NT2/D1 (cell line): ENCODE measurements at regions not wholly inside any gene's neighbourhood (a gene's known extent, or its start where the extent isn't known, plus 50 kb on each side); places are given as distances from the start of the nearest gene placed in this dataset.

ENCODE experiments used
- DNase-seq: peaks from one replicate; pipeline ENCODE4 v3.0.0-alpha.2; 2011; ENCODE audit warnings: low read depth, low spot score
- H3K27me3 ChIP-seq: 2 replicates; pipeline ENCODE4 v1.6.0; 2011; ENCODE audit warnings: mild to moderate bottlenecking; ENCODE audit not compliant: insufficient read length, insufficient read depth
- H3K36me3 ChIP-seq: 2 replicates; pipeline ENCODE4 v1.6.1; 2011; ENCODE audit warnings: mild to moderate bottlenecking, low read length, mixed read lengths; ENCODE audit not compliant: insufficient read depth, insufficient read length
- H3K4me1 ChIP-seq: 2 replicates; pipeline ENCODE4 v1.5.1; 2011; ENCODE audit not compliant: insufficient read depth, insufficient read length
- H3K4me3 ChIP-seq: 2 replicates; pipeline ENCODE4 v1.5.1; 2011; ENCODE audit warnings: low read depth; ENCODE audit not compliant: insufficient read length
- H3K9ac ChIP-seq: 2 replicates; pipeline ENCODE4 v1.6.0; 2011; ENCODE audit warnings: low read depth; ENCODE audit not compliant: insufficient read length
- H3K9me3 ChIP-seq: 2 replicates; pipeline ENCODE4 v1.5.1; 2011; ENCODE audit warnings: mild to moderate bottlenecking, low read length; ENCODE audit not compliant: insufficient read depth
- SUZ12 ChIP-seq: IDR thresholded peaks from 2 replicates; pipeline ENCODE4 v1.6.1; 2011; ENCODE audit not compliant: insufficient read length, insufficient read depth; ENCODE audit errors: extremely low read depth
- YY1 ChIP-seq: IDR thresholded peaks from 2 replicates; pipeline ENCODE4 v1.6.1; 2011; ENCODE audit not compliant: insufficient read length, insufficient read depth
- ZNF274 ChIP-seq: IDR thresholded peaks from 2 replicates; pipeline ENCODE4 v1.6.1; 2011; ENCODE audit warnings: mild to moderate bottlenecking, low read depth, low read length

DNA sequence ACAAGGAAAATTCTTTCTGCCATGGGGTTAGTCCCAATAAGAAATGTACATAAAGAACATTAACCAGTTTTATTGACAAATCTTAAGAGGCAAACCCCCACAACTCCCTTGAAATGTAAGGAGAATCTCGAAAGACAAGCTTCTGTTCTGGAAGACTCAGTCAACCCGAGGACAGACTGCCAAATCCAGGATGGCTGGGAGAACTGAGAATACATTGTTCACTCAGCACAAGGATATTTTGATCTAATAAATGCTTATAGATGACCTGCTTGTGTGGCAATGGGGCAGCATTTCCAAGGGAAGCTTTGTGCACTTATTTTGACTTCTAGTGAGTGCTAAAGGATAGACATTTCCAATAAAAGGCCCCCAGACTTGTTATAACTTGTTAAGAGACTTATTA, 280.4 kb downstream of the DHX15 start:
- DNase-seq: no peak
- Histone ChIP-seq H3K36me3 (no peaks in the 10 kb centered on the region), H3K27me3 (no peaks in the 10 kb centered on the region), H3K4me3 (no peak overlapping the region), H3K9ac (no peak overlapping the region), H3K9me3 (peaks cover 10% of the 10 kb centered on the region; the same call in 1 of the 2 replicates), H3K4me1 (no peaks in the 10 kb centered on the region)
- TF ChIP-seq SUZ12: no peak
- TF ChIP-seq YY1: no peak
- TF ChIP-seq ZNF274: no peak

DNA sequence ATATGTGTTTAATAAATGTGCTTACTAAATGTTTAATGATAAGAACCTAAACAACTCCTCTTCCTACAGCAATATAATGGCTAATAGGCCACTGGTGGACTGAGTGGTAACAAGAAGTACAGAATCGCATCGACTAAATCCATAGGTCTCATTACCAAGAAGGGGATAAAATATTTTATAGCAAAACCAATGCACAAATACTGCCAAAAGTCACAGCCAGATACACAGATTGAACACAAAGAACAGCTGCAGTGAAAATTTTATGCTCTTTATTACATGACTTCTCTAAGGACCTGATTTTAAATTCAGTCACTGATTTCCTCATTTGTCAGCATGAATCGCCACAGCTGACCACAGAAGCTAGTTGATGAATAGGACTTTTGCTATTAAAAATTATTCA, 285.4 kb downstream of the DHX15 start:
- no peak for TF ChIP-seq YY1
- no peak overlapping the region for H3K9ac ChIP-seq
- H3K4me1 ChIP-seq: no peaks in the 10 kb centered on the region
- no peaks in the 10 kb centered on the region for H3K36me3 ChIP-seq
- H3K27me3 ChIP-seq: no peaks in the 10 kb centered on the region
- DNase-seq: no peak
- H3K4me3 ChIP-seq: no peak overlapping the region
- H3K9me3 ChIP-seq: peaks cover 16% of the 10 kb centered on the region; the same call in 1 of the 2 replicates

DNA sequence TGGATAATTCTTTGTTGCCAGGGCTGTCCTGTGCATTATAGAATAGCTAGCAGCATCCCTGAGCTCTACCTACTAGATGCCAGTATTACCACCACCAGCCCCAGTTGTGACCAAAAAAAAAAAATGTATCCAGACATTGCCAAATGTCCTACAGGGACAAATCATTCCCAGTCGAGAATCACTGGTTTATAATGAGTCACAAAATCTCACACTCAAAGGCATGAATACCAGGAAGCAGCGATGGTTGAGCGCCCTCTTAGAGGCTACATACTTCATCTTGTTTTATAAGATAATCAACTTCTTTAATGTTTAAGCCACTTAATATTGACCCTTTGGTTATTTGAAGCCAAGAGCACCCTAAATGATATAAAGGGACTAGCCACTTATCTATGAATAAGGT, 297.3 kb downstream of the DHX15 start:
- H3K9ac ChIP-seq: no peak overlapping the region
- no peak overlapping the region for H3K4me3 ChIP-seq
- H3K9me3 ChIP-seq: no peaks in the 10 kb centered on the region
- DNase-seq: no peak
- no peaks in the 10 kb centered on the region for H3K36me3 ChIP-seq
- no peak for TF ChIP-seq ZNF274
- no peak for TF ChIP-seq SUZ12
- no peak for TF ChIP-seq YY1
- H3K27me3 ChIP-seq: no peaks in the 10 kb centered on the region
- H3K4me1 ChIP-seq: no peaks in the 10 kb centered on the region

DNA sequence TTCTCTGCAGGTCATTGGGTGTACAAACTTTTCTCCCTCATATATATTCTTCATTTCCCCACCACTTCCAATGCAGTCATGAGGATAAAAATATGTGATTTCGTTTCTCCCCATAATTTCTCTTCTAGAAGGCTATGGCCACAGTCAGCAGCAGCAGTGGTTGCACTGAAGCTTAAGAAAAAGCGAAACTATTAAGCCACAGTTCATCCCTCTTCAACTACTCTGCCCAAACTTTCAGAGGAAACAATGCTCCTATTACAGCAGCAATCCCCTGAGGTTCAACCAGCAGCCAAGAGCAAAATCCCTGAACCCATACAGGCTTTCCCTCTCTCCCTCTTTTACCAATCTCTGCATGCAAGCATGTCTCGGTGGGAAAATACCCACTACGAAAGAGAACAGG, 298.6 kb downstream of the DHX15 start:
- Histone ChIP-seq H3K36me3 (no peaks in the 10 kb centered on the region), H3K9ac (no peak overlapping the region), H3K4me1 (no peaks in the 10 kb centered on the region), H3K9me3 (0 out of 2 replicates have a peak, but pooled peaks cover 3% of the 10 kb centered on the region), H3K27me3 (no peaks in the 10 kb centered on the region), H3K4me3 (no peak overlapping the region)
- DNase-seq: no peak
- TF ChIP-seq SUZ12 (no peak), YY1 (no peak), ZNF274 (no peak)

DNA sequence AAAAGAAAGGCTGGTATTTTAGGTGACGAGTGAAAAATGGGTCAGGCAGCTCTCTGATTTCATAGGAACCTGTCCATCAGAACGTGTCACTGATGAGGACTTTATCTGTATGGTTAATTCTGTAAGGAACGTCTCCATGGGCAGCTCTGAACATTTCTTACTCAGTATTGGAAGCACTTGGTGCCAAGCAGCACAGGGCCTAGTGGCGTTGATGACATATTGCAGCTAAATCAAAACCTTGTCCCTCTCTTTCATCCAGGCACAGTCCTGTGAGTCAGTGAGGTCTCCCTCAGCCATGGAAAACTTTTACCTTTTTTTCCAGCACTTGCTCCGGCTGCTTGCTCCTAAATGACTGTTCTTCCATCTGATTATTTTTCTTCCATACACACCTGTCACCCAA, 301.9 kb downstream of the DHX15 start:
- Histone ChIP-seq H3K9me3 (0 out of 2 replicates have a peak, but pooled peaks cover 3% of the 10 kb centered on the region), H3K27me3 (no peaks in the 10 kb centered on the region), H3K4me1 (no peaks in the 10 kb centered on the region), H3K36me3 (no peaks in the 10 kb centered on the region), H3K9ac (no peak overlapping the region), H3K4me3 (no peak overlapping the region)
- TF ChIP-seq ZNF274: no peak
- TF ChIP-seq YY1: no peak
- TF ChIP-seq SUZ12: no peak
- no peak for DNase-seq

DNA sequence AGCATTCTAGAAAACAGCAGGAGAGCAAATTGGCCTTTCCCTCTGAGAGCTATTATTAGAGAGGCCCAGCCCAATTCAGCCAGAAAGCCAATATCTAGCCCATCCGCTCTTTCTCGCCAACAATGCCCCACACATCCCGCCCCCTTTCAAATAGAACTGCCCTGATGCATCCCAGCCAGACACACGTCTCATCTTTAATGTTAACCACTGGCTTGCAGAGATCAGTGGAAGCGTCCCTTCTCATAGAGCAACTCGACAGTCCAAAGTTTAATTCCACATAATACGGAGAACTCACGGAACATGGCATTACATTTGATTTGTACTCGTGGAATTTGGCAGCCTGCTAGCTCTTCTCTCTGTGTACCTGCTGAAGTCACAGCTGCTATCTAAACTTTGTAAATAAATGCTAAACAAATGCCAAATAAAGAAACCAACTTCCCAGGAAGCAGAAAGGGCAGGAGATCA, 304.4 kb downstream of the DHX15 start:
- H3K9me3 ChIP-seq: 0 out of 2 replicates have a peak, but pooled peaks cover 3% of the 10 kb centered on the region
- H3K36me3 ChIP-seq: no peaks in the 10 kb centered on the region
- no peaks in the 10 kb centered on the region for H3K27me3 ChIP-seq
- no peak for DNase-seq
- no peak for TF ChIP-seq SUZ12
- TF ChIP-seq YY1: no peak
- no peak for TF ChIP-seq ZNF274
- H3K9ac ChIP-seq: no peak overlapping the region
- H3K4me1 ChIP-seq: no peaks in the 10 kb centered on the region
- no peak overlapping the region for H3K4me3 ChIP-seq

DNA sequence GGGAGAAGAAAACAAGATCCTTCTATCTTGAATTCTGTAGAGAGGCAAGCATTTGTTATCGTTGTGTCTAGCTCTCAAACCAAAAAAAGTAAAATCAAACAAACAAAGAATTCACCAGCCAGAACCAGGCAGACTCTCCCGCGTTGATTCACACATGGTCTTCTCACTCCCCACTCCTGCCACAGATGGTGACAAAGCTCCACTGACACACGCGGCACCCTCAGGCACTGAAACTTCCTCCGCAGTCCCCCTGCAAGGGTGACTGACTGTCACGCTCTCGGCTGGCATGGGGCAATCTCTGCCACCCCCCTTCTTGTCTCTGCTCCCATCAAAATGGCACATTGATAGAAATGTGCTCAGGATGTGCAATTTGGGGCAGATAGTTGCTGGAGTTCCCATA, 304.9 kb downstream of the DHX15 start:
- Histone ChIP-seq H3K27me3 (no peaks in the 10 kb centered on the region), H3K36me3 (no peaks in the 10 kb centered on the region), H3K9ac (no peak overlapping the region), H3K9me3 (0 out of 2 replicates have a peak, but pooled peaks cover 3% of the 10 kb centered on the region), H3K4me3 (no peak overlapping the region), H3K4me1 (no peaks in the 10 kb centered on the region)
- TF ChIP-seq YY1: no peak
- TF ChIP-seq ZNF274: no peak
- no peak for TF ChIP-seq SUZ12
- DNase-seq: no peak

DNA sequence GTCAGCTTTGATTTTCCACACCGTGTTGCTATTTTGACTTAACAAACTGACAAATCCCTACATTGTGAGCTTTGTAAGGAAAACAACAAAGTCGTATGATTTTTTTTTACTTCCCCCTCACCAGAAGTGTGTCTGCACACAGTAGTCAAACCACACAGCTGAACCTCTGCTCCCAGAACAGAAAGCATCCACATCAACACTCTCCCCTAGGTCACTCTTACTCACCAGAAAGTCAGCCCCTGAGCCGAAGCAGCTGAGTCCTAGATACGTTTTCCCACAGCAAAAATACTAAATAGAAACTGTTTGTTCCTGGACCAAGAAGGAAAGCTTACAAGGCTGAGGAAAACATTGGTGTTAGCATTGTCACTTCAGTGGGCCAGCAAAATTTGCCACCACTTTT, 305.7 kb downstream of the DHX15 start:
- Histone ChIP-seq H3K9ac (no peak overlapping the region), H3K4me3 (no peak overlapping the region), H3K9me3 (0 out of 2 replicates have a peak, but pooled peaks cover 3% of the 10 kb centered on the region), H3K4me1 (no peaks in the 10 kb centered on the region), H3K36me3 (no peaks in the 10 kb centered on the region), H3K27me3 (no peaks in the 10 kb centered on the region)
- DNase-seq: no peak
- TF ChIP-seq ZNF274 (no peak), YY1 (no peak), SUZ12 (no peak)
